Retinal pigment epithelial cell (primary cell): ENCODE measurements at regions not wholly inside any gene's neighbourhood (a gene's known extent, or its start where the extent isn't known, plus 50 kb on each side); places are given as distances from the start of the nearest gene placed in this dataset.

Experiments
- DNase-seq: peaks from one replicate; pipeline ENCODE4 v3.0.0-alpha.2; 2010; ENCODE audit warnings: low read depth
- H3K4me3 ChIP-seq: 2 replicates; pipeline ENCODE4 v1.5.1; 2011; ENCODE audit warnings: mild to moderate bottlenecking, low read length, control low read depth, moderate library complexity
- CTCF ChIP-seq: conservative IDR thresholded peaks from 2 replicates; pipeline ENCODE4 v1.5.1; 2011; ENCODE audit warnings: low read depth, low read length, control low read depth, inconsistent platforms

DNA sequence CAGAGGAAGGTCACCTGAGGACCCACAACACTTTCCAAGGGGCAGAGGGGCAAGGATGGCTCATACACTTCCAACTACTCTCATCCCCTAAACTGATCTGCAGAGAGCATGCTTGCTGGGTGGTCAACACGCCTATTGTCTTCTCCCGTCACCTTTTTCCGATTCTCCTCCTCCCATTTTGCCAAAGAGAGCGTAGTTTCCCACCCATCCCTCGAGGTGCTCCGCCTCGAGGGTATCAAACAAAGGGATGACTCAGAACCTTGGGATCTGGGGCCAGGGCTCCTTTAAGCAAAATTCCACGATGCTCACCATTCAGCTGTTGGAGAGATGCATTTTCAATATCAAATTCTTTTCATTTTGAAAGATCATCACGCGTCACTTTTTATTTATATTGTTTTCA is 507.5 kb upstream of the SULF2 start:
- DNase-seq: no peak
- TF ChIP-seq CTCF: no peak

DNA sequence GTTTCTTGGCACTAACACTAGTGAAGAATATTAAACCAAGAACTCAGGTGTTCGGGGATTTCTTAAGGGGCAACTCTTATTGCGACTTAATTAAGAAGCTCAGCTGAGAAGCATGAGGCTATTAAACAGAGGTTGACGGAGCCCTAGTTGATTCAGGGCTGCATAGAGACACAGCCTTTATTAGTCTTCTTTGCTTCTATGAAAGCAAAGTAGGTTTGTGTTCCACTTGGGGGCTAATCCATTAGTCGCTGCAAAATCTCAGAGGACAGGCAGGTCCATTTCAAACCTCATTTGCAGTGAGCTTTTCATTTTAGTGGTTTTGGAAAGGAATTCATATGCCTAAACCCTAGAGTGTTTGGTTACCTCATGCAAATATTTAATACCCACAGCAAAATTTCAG is 506.6 kb upstream of the SULF2 start:
- no peak overlapping the region for H3K4me3 ChIP-seq
- no peak for DNase-seq

More for the DNA sequence above, 507.5 kb upstream of the SULF2 start:
- no peak overlapping the region for H3K4me3 ChIP-seq

DNA sequence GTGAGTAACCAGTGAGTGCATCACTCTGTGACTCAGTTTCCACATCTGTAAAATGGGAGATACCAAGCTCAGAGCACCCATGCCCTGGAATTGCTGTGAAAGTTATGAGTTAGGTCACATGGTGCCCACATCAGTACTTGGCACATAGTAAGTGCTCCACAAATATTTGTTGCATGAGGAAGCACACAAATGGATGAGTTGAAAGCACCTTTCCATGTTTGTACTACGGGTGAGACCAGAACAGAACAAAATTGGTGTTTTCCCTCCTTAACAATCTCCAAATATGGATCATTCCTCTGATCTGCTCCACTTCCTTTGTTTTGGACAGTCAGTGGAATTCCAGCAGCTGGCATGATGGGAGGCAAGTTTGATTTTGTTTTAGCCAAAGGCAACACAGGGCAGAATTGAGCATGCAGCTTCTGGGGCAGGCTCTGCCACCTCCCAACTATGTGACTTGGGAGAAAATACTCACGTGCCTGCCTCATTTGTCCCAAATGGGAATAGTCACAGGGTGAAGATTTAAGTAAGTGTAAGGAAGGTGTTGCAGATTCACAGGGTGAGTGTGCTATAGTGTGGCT is 503.7 kb upstream of the SULF2 start:
- no peak for DNase-seq
- TF ChIP-seq CTCF: no peak

More for the DNA sequence above, 506.6 kb upstream of the SULF2 start:
- no peak for TF ChIP-seq CTCF

GRCh38 chr20:48287552-48288170 is 502.4 kb upstream of the SULF2 start:
- no peak for DNase-seq
- TF ChIP-seq CTCF: no peak
- H3K4me3 ChIP-seq: no peak overlapping the region

More for the DNA sequence above, 503.7 kb upstream of the SULF2 start:
- no peak overlapping the region for H3K4me3 ChIP-seq

- no peak for TF ChIP-seq CTCF
- DNase-seq: no peak
- H3K4me3 ChIP-seq: no peak overlapping the region
These were observed 501.8 kb upstream of the SULF2 start for GRCh38 chr20:48287021-48287494.

GRCh38 chr20:48286601-48287000 is 501.3 kb upstream of the SULF2 start:
- no peak for TF ChIP-seq CTCF
- DNase-seq: no peak

DNA sequence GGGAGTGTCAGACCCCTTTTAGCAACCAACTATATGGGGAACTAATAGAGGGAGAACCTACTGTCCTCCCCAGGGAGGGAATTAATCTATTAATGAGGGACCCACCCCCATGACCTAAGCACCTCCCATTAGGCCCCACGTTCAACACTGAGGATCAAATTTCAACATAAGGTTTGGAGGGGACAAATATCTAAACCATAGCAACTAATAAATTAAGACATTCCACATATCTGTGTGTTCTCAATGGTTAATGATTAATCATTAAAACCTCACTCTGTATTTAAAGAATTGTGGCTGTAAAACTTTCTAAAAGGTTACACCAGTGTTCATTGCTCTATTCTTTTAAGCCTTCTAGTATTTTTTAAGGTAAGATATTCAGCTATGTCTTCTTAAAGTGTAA is 500.4 kb upstream of the SULF2 start:
- no peak for TF ChIP-seq CTCF
- H3K4me3 ChIP-seq: no peak overlapping the region
- no peak for DNase-seq

More at GRCh38 chr20:48286601-48287000, 501.3 kb upstream of the SULF2 start:
- H3K4me3 ChIP-seq: no peak overlapping the region
